GM10266 (cell line): ENCODE measurements at regions not wholly inside any gene's neighbourhood (a gene's known extent, or its start where the extent isn't known, plus 50 kb on each side); places are given as distances from the start of the nearest gene placed in this dataset.

ENCODE experiments used
- DNase-seq: peaks from one replicate; pipeline ENCODE4 v3.0.0; 2012; ENCODE audit errors: extremely low spot score
- TF ChIP-seq, protein P1 (sequence below): IDR thresholded peaks from 2 replicates; pipeline ENCODE4 v1.5.1; 2012; ENCODE audit warnings: mild to moderate bottlenecking, low read depth; ENCODE audit not compliant: control insufficient read depth, insufficient read depth; ENCODE audit errors: missing control alignments

DNA sequence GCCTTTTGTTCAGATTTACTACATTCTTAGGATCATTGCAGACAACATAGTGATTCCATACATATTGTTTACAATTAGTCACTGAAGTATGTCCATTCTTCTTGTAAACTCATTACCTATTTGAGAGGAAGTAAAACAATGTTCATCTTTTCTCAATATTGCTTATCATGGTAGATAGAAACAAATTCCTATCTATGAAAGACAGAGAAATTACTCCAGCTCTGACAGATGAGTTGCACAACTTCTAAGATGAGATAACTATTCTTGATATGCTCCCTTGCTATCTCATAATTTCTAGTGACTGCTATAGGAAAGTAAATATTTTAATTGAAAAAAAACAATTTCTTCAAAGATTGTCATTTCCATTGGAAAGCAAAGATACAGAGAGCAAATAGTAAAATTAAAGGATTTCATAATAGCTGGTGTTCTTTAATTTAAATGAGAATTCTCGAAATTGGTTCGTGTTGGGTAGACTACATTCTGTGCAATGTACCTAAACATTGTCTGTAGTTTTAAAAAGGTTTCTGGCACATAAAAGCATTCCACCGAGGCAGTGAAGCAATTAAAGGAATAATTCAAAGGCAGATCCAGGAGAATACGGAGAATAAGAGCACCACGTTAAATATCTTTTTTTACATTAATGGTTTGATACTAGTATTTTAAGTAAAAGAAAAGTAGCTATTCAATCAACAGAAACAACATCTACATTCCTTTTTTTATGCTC is 1029.1 kb upstream of the ACO1 start:
- TF ChIP-seq, protein P1, sequence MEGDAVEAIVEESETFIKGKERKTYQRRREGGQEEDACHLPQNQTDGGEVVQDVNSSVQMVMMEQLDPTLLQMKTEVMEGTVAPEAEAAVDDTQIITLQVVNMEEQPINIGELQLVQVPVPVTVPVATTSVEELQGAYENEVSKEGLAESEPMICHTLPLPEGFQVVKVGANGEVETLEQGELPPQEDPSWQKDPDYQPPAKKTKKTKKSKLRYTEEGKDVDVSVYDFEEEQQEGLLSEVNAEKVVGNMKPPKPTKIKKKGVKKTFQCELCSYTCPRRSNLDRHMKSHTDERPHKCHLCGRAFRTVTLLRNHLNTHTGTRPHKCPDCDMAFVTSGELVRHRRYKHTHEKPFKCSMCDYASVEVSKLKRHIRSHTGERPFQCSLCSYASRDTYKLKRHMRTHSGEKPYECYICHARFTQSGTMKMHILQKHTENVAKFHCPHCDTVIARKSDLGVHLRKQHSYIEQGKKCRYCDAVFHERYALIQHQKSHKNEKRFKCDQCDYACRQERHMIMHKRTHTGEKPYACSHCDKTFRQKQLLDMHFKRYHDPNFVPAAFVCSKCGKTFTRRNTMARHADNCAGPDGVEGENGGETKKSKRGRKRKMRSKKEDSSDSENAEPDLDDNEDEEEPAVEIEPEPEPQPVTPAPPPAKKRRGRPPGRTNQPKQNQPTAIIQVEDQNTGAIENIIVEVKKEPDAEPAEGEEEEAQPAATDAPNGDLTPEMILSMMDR, result no peak
- DNase-seq, result no peak

DNA sequence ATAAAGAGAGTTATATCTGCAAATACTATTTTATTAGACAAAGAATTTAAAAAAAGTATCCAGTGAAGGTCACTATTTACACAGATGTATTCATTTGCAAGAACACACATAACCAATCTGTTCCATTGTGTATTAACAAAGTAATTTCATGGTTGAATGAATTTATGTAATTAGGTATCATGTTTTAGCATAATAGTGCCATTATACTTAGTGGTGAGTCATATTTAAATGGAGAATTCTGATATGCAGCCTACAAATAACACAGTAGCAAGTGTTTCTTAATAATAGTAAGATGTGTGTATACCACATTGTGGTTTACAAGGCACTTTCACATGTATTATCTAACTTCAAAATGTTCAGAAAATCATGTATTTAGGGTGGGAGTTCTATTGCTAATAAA is 1028.5 kb upstream of the ACO1 start:
- DNase-seq, result no peak

DNA sequence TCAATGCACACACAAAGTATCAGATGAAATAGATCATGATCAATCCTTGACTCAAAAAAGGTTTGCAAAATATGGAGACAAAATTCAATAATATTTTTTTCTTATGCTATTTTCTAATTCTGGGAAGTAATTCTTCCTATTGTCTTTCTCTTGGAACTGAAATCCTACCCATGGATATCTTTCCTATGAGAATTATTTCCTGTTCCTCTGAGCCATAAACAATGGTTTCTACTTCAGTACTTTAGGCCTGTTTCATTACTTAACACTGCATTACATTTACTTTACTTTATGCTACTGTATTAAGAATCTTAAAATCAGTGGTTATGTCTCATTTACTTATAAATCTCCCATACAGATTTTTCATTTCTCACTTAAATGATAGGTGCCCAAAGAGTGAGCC is 1025.4 kb upstream of the ACO1 start:
- TF ChIP-seq, protein P1, result no peak
- no peak for DNase-seq

More for the DNA sequence above, 1028.5 kb upstream of the ACO1 start:
- TF ChIP-seq, protein P1, result no peak

DNA sequence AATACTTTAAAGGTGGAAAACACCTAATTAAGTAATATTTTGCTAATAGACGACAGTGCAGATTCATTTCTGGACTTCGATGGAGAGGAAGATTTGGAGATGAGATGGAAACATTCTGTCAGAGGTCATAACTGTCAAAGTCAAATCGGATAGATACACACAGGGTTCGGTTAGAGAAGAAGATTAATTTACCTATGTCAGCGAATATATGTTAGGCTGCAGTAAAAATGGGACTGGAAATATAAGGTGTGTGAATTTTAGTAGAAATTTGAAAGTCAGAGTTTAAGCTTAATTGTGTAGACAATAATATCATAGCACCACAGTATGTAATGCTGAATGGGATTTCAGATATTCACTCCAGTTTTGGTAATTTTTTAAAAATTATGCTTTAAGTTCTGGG is 1020.3 kb upstream of the ACO1 start:
- TF ChIP-seq, protein P1, result no peak
- no peak for DNase-seq

DNA sequence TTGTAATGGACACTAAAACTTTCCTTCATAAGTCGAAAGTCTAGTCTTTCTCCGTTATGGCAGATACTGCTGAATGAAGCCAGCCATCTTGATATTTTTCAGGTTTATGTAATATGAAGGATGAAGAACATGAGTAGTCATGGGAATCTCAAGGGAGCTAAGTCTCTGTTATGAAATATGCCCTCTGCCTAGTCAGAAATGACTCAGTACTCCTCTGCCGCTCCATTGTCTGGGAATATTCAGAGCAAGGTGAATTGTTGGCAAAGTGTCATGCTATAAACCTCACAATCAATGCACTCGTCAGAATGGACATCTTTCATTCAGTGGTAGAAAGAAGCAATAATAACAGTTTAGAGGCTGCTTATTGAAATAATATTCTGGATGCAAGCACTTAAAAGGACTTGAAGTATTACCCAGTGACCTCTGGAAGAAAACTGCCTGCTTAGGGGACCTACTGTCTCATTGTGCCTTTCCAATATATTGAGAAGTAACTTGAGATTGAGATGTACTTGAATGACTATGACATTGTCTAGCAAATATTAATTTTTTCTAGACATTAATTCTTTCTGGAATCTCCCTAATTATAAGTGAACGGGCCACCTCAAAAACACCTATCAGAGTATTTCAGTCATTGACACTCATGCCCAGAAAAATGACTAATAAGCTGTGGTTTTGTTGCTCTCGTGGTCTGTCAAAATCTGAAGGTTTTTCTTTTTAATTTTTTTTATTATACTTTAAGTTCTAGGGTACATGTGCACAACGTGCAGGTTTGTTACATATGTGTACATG is 1011.5 kb upstream of the ACO1 start:
- TF ChIP-seq, protein P1, result no peak
- DNase-seq, result no peak

DNA sequence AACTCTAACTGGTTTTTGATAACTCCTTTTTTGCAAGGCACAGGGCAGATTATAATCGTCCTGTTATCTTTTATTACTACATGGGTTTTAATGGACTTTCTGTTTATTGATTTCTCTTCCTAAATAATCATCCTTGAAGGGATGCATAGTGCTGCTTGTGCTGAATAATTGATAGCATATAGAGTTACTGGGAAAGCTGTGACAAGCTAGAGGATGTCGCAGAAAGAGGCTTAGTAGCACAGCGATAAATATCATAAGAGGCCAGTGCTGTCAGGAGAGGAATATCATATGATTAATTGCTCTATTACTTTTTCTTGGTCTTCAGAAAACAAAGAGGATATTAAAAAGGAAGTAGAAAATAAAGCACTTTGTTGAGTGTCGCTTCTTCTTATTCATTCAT is 1007.1 kb upstream of the ACO1 start:
- TF ChIP-seq, protein P1, result no peak
- DNase-seq, result no peak

DNA sequence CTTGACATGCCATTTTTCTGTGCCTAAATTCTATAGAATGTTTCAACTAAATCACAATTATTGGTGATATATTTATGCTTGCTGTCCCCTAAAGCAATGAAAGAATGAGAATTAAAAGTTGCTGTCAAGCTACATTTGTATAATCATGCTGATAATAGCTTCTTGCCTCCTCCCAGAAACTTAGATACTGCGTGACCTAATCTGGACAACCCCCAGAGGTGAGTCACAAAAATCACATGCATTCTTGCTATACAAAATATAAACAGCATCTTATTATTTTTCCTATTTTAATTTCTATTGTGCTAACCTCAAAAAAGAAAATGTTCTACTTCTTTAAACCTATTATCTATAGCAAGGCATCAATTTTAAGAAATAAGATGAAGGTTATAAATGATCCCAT is 995.8 kb upstream of the ACO1 start:
- TF ChIP-seq, protein P1, result no peak

More for the DNA sequence above, 995.8 kb upstream of the ACO1 start:
- no peak for DNase-seq
